GM18867 (cell line): ENCODE measurements at regions not wholly inside any gene's neighbourhood (a gene's known extent, or its start where the extent isn't known, plus 50 kb on each side); places are given as distances from the start of the nearest gene placed in this dataset.
"Not testable (repeated sequence)": the region's sequence is repeated elsewhere in the genome, so short reads cannot be mapped to it uniquely, and the experiment has no call there.

Experiments
- ATAC-seq: cut with Tn5 transposase; IDR thresholded peaks from one replicate; pipeline ENCODE4 v1.9.1; 2021; ENCODE audit warnings: mild to moderate bottlenecking, moderate library complexity; ENCODE audit not compliant: unreplicated experiment

GRCh38 chr5:82905986-82906385 lies 171.2 kb downstream of the TMEM167A start:
- no peak for ATAC-seq

GRCh38 chr5:82901281-82901888 lies 175.8 kb downstream of the TMEM167A start:
- ATAC-seq: no peak

GRCh38 chr5:82894716-82895115 lies 182.5 kb downstream of the TMEM167A start:
- no peak for ATAC-seq

GRCh38 chr5:82889088-82889487 lies 188.1 kb downstream of the TMEM167A start:
- ATAC-seq: no peak

- ATAC-seq: no peak
Measured at GRCh38 chr5:82886911-82887310, 190.3 kb downstream of the TMEM167A start.

GRCh38 chr5:82885627-82886389 lies 191.4 kb downstream of the TMEM167A start:
- peak; percentile 48 for ATAC-seq

GRCh38 chr5:82884821-82885471 lies 192.2 kb downstream of the TMEM167A start:
- ATAC-seq: no peak

- no peak for ATAC-seq
Measured at GRCh38 chr5:82882316-82882715, 194.9 kb downstream of the TMEM167A start.

GRCh38 chr5:82881571-82882174 lies 195.5 kb downstream of the TMEM167A start:
- peak; percentile 72 for ATAC-seq

GRCh38 chr5:82879089-82879488 lies 198.1 kb downstream of the TMEM167A start:
- ATAC-seq: no peak

- ATAC-seq: no peak
Measured at GRCh38 chr5:82873452-82873851, 203.7 kb downstream of the TMEM167A start.

- not testable (repeated sequence) for ATAC-seq
Measured at GRCh38 chr5:82872321-82873288, 204.6 kb downstream of the TMEM167A start.

GRCh38 chr5:82865625-82866024 lies 211.6 kb downstream of the TMEM167A start:
- ATAC-seq: no peak

GRCh38 chr5:82863266-82863665 lies 213.9 kb downstream of the TMEM167A start:
- ATAC-seq: no peak

GRCh38 chr5:82862711-82863110 lies 214.5 kb downstream of the TMEM167A start:
- no peak for ATAC-seq

GRCh38 chr5:82862261-82862660 lies 214.9 kb downstream of the TMEM167A start:
- ATAC-seq: no peak

- no peak for ATAC-seq
Measured at GRCh38 chr5:82861701-82862100, 215.5 kb downstream of the TMEM167A start.

GRCh38 chr5:82859451-82860140 lies 217.6 kb downstream of the TMEM167A start:
- no peak for ATAC-seq

- ATAC-seq: no peak
Measured at GRCh38 chr5:82858151-82859025, 218.8 kb downstream of the TMEM167A start.
